ENCODE measurements at regions not wholly inside any gene's neighbourhood (a gene's known extent, or its start where the extent isn't known, plus 50 kb on each side); places are given as distances from the start of the nearest gene placed in this dataset.

- Histone ChIP-seq H3K9ac (ENCODE audit: insufficient read depth in 1 of 2, low read length in 2 of 2) (no peak overlapping the region), H3K4me1 (ENCODE audit: control insufficient read depth in 5 of 5, insufficient read depth in 5 of 5, low read length in 5 of 5) (no peaks in the 10 kb centered on the region), H3K4me3 (no peak overlapping the region), H3K9me3 (ENCODE audit: control insufficient read depth in 4 of 4, insufficient read depth in 3 of 4, low read length in 3 of 4) (no peaks in the 10 kb centered on the region), H3K36me3 (ENCODE audit: control insufficient read depth in 4 of 4, insufficient read depth in 4 of 4, low read length in 4 of 4) (no peaks in the 10 kb centered on the region), H3K27ac (ENCODE audit: low read depth in 1 of 2, low read length in 1 of 2) (no peak overlapping the region), H3K27me3 (ENCODE audit: control insufficient read depth in 3 of 3, insufficient read depth in 3 of 3, low read length in 2 of 3) (no peaks in the 10 kb centered on the region)
- no peak for DNase-seq
- ATAC-seq (ENCODE audit: insufficient read depth, low FRiP score): no peak
- 92 to 94% methylated on average over 10 of the region's 10 CpGs for WGBS, 2 donors
- TF ChIP-seq, protein P1, sequence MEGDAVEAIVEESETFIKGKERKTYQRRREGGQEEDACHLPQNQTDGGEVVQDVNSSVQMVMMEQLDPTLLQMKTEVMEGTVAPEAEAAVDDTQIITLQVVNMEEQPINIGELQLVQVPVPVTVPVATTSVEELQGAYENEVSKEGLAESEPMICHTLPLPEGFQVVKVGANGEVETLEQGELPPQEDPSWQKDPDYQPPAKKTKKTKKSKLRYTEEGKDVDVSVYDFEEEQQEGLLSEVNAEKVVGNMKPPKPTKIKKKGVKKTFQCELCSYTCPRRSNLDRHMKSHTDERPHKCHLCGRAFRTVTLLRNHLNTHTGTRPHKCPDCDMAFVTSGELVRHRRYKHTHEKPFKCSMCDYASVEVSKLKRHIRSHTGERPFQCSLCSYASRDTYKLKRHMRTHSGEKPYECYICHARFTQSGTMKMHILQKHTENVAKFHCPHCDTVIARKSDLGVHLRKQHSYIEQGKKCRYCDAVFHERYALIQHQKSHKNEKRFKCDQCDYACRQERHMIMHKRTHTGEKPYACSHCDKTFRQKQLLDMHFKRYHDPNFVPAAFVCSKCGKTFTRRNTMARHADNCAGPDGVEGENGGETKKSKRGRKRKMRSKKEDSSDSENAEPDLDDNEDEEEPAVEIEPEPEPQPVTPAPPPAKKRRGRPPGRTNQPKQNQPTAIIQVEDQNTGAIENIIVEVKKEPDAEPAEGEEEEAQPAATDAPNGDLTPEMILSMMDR (IDR thresholded peaks at IDR 0.05; ENCODE audit: control extremely low read depth, extremely low read depth): no peak
These were observed 67.9 kb upstream of the RXRA start for GRCh38 chr9:134258332-134258731.

DNA sequence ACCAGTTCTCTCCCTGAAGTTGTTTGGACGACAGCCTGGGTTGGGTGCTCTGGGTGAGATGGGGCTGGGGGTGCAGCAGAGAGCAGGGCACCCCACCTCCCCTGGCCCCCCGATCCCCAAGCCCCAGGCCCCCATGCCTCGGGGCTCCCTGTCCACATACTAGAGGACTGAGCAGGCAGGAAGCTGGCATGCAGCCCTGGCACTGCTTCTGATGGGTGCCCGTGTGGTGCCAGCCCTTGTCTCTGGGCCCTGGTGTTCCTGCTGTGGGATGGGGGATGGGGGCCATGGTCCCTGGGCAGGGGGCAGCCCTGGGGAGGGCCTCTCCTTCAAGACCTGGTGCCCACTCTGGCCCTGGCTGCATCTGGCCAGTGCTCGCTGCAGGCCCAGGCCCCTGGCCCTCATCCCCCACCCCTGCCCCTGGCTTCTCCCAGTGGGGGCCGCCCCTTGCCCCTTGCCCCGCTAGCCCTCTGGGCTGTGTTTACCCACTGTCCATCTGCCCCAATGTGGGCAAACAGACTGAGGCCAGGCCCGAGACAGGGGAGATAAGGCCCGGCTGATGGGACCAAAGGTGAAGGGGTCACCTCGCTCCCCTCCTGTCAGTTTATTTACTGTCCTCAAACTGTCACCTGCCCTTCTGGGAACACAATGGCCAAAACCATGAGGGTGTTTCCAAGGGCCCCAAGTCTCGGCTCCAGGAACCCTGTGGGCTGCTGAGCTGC is 67.3 kb upstream of the RXRA start:
- Histone ChIP-seq H3K27me3 (ENCODE audit: control insufficient read depth in 3 of 3, insufficient read depth in 3 of 3, low read length in 2 of 3) (no peaks in the 10 kb centered on the region), H3K9me3 (ENCODE audit: control insufficient read depth in 4 of 4, insufficient read depth in 3 of 4, low read length in 3 of 4) (no peaks in the 10 kb centered on the region), H3K9ac (ENCODE audit: insufficient read depth in 1 of 2, low read length in 2 of 2) (no peak overlapping the region), H3K27ac (ENCODE audit: low read depth in 1 of 2, low read length in 1 of 2) (no peak overlapping the region), H3K36me3 (ENCODE audit: control insufficient read depth in 4 of 4, insufficient read depth in 4 of 4, low read length in 4 of 4) (no peaks in the 10 kb centered on the region), H3K4me1 (ENCODE audit: control insufficient read depth in 5 of 5, insufficient read depth in 5 of 5, low read length in 5 of 5) (peaks cover 0 to 6% (median 0%) of the 10 kb centered on the region in 5 donors), H3K4me3 (no peak overlapping the region)
- ATAC-seq (ENCODE audit: insufficient read depth, low FRiP score): no peak
- WGBS, 2 donors: 78 to 82% methylated on average over 11 of the region's 11 CpGs
- no peak for DNase-seq
- TF ChIP-seq, protein P1 (IDR thresholded peaks at IDR 0.05; ENCODE audit: control extremely low read depth, extremely low read depth): no peak

DNA sequence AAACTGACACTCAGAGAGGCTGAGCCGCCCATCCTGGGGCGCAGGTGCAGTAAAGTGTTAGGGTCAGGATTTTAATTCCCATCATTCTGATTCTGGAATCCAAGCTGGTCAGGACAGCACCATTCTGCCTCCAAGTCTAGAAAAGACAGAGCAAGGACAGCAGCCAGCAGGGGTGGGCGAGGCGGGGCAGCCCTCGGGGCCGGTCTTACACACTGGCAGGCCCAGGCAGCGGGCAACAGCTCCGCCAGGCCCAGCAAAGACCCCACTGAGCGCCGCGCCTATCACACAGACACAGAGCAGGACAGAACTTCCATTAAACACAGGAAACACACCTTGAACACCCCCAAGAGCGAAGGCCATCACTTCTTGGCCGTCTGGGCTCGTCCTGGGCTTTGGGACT is 66.5 kb upstream of the RXRA start:
- TF ChIP-seq, protein P1 (IDR thresholded peaks at IDR 0.05; ENCODE audit: control extremely low read depth, extremely low read depth): no peak
- no peak for DNase-seq
- H3K27me3 ChIP-seq (ENCODE audit: control insufficient read depth in 3 of 3, insufficient read depth in 3 of 3, low read length in 2 of 3): no peaks in the 10 kb centered on the region
- H3K4me3 ChIP-seq: no peak overlapping the region
- no peaks in the 10 kb centered on the region for H3K9me3 ChIP-seq (ENCODE audit: control insufficient read depth in 4 of 4, insufficient read depth in 3 of 4, low read length in 3 of 4)
- H3K27ac ChIP-seq (ENCODE audit: low read depth in 1 of 2, low read length in 1 of 2): no peak overlapping the region
- WGBS, 2 donors: 92 to 93% methylated on average over 14 of the region's 14 CpGs
- H3K9ac ChIP-seq (ENCODE audit: insufficient read depth in 1 of 2, low read length in 2 of 2): no peak overlapping the region
- ATAC-seq (ENCODE audit: insufficient read depth, low FRiP score): no peak
- no peaks in the 10 kb centered on the region for H3K36me3 ChIP-seq (ENCODE audit: control insufficient read depth in 4 of 4, insufficient read depth in 4 of 4, low read length in 4 of 4)
- peaks cover 0 to 8% (median 0%) of the 10 kb centered on the region in 5 donors for H3K4me1 ChIP-seq (ENCODE audit: control insufficient read depth in 5 of 5, insufficient read depth in 5 of 5, low read length in 5 of 5)

DNA sequence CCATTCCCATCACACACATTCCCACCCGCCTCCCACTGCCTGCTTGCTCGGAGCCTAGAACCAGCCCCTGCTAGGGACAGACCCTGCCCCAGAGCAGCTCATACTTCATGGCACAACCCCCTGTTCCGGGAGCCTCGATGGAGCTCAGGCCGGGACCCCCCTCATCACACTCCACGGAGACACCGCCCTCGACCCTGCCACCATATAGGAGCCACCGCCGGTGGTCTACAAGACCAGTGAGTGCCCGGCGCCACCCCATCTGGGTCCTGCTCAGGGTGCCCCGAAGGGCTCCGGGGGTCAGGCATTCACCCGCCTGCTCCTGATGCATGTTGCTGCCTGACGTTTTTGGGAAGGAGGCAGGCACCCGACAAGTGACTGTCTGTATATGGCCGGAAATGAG is 65.5 kb upstream of the RXRA start:
- TF ChIP-seq, protein P1 (IDR thresholded peaks at IDR 0.05; ENCODE audit: control extremely low read depth, extremely low read depth): no peak
- DNase-seq: no peak
- Histone ChIP-seq H3K4me1 (ENCODE audit: control insufficient read depth in 5 of 5, insufficient read depth in 5 of 5, low read length in 5 of 5) (peaks cover 0 to 8% (median 0%) of the 10 kb centered on the region in 5 donors), H3K9me3 (ENCODE audit: control insufficient read depth in 4 of 4, insufficient read depth in 3 of 4, low read length in 3 of 4) (no peaks in the 10 kb centered on the region), H3K9ac (ENCODE audit: insufficient read depth in 1 of 2, low read length in 2 of 2) (no peak overlapping the region), H3K27ac (ENCODE audit: low read depth in 1 of 2, low read length in 1 of 2) (no peak overlapping the region), H3K36me3 (ENCODE audit: control insufficient read depth in 4 of 4, insufficient read depth in 4 of 4, low read length in 4 of 4) (no peaks in the 10 kb centered on the region), H3K4me3 (no peak overlapping the region), H3K27me3 (ENCODE audit: control insufficient read depth in 3 of 3, insufficient read depth in 3 of 3, low read length in 2 of 3) (no peaks in the 10 kb centered on the region)
- 91 to 94% methylated on average over 18 of the region's 18 CpGs for WGBS, 2 donors
- no peak for ATAC-seq (ENCODE audit: insufficient read depth, low FRiP score)
